Activated T-cell treated with anti-CD3 and anti-CD28 coated beads, Interleukin-2, amount 50 U/mL, for 4 hours (primary cell): ENCODE measurements at regions not wholly inside any gene's neighbourhood (a gene's known extent, or its start where the extent isn't known, plus 50 kb on each side); places are given as distances from the start of the nearest gene placed in this dataset.

Experiments used
- ATAC-seq, 2 donors: fragments of 200-7000 bp; cut with Tn5 transposase; one replicate each; pipeline ENCODE4 v1.10.0; 2021
- DNase-seq: peaks from one replicate; pipeline ENCODE4 v3.0.0-alpha.2; 2020
- H3K27me3 Mint-ChIP-seq: one replicate; pipeline ENCODE4 v1.8.0; 2021; ENCODE audit warnings: low read depth, mixed read lengths
- H3K36me3 Mint-ChIP-seq: one replicate; pipeline ENCODE4 v1.8.0; 2022; ENCODE audit warnings: mixed read lengths; ENCODE audit not compliant: insufficient read depth
- H3K4me1 Mint-ChIP-seq: one replicate; pipeline ENCODE4 v1.8.0; 2021; ENCODE audit warnings: low read depth, mixed read lengths
- H3K4me3 Mint-ChIP-seq: one replicate; pipeline ENCODE4 v1.8.0; 2021; ENCODE audit warnings: mild to moderate bottlenecking, moderate library complexity, mixed read lengths
- H3K9me3 Mint-ChIP-seq: one replicate; pipeline ENCODE4 v1.8.0; 2021; ENCODE audit warnings: mixed read lengths

DNA sequence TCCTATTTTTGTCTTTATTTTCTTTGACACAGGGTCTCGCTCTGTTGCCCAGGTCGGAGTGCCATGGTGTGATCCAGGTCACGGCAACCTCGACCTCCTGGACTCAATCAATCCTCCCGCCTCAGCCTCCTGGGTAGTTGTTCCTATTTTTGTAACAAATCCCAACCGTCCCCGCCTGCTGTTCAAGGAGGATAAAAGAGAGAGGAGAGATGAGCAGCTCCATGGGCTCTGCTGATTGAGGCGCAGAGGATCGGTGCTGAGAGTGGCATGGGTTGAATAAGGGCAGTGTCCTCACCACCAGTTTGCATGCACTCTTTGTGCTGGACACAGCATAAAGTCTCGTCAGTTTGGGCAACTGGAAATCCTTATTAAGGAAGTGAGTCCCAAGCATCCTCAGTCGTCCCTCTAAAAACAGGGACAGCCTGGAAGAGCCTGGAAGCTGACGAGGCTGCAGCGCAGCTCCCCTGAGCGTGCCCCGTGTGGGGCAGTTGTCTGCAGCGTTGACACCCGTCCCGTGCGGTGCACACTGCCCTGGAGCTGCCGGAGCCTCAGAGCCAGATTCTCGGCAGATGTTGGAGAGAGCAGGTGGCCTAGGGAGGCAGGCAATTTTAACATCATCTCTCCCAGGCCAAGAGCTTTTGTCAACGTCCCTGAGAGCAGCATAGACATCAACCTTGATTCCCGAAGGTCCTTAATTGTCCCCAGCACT lies 404.2 kb upstream of the RNF32 start:
- Mint-ChIP-seq H3K9me3 (no peaks in the 10 kb centered on the region), H3K36me3 (no peaks in the 10 kb centered on the region), H3K27me3 (no peaks in the 10 kb centered on the region), H3K4me3 (no peak overlapping the region), H3K4me1 (no peaks in the 10 kb centered on the region)
- DNase-seq (no peak), ATAC-seq (no peak)

DNA sequence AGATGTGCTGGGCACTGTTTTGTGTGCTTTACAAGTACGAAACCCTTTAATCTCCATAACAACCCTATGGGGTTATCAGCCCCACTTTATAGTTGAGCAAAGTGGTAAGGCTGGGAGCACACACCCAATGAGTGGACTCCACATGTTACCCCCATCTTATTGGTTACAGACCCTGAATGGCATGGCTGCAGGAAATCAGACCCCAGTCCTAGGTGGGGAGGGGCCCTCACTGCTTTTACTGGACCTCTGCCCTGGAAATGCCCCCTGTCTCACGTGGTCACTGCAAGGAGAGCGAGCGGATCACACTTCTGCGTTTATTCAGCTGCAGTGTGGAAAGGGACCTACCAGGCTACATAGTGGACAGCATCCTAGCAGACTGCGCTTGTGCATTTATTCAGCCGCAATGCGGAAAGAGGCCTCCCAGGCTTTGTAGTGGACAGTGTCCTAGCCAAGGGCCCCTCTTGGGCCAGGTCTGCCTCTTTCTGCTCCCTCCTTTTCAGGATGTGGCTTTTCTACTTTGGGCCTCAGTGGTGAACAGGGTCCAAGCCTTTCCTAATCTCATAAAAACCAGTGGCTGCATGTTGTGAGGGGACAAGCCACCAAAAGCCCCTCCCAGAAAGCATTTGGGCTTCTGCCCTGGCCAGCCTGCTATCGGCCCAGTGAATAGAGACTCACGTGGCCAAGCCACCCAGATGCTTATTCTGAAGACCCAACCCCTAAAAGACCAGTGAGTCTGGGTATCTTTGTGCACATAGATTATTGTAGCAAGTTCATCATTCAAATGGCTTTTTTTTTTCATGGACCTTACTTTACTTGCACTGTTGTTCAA lies 405.7 kb upstream of the RNF32 start:
- ATAC-seq (no peak), DNase-seq (no peak)
- H3K27me3 Mint-ChIP-seq = no peaks in the 10 kb centered on the region
- no peaks in the 10 kb centered on the region for H3K36me3 Mint-ChIP-seq
- H3K4me1 Mint-ChIP-seq = no peaks in the 10 kb centered on the region
- no peaks in the 10 kb centered on the region for H3K9me3 Mint-ChIP-seq
- no peak overlapping the region for H3K4me3 Mint-ChIP-seq

DNA sequence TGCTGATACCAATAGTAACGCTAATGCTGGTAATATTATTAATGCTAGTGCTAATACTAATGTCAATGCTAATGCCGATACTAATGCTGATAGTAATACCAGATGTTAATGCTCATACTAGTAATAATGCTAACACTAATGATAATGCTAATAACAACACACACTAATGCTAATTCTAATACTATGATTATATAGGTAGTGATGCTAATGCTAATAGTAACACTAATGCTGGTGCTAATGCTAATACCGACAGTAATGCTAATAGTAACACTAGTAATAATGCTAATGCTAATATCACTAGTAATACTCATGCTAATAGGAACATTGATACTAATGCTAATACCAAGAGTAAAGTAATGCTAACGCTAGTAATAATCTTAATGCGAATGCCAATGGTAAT lies 406.4 kb upstream of the RNF32 start:
- H3K27me3 Mint-ChIP-seq = no peaks in the 10 kb centered on the region
- H3K4me3 Mint-ChIP-seq = no peak overlapping the region
- H3K9me3 Mint-ChIP-seq = no peaks in the 10 kb centered on the region
- ATAC-seq (no peak), DNase-seq (no peak)
- no peaks in the 10 kb centered on the region for H3K4me1 Mint-ChIP-seq
- no peaks in the 10 kb centered on the region for H3K36me3 Mint-ChIP-seq

DNA sequence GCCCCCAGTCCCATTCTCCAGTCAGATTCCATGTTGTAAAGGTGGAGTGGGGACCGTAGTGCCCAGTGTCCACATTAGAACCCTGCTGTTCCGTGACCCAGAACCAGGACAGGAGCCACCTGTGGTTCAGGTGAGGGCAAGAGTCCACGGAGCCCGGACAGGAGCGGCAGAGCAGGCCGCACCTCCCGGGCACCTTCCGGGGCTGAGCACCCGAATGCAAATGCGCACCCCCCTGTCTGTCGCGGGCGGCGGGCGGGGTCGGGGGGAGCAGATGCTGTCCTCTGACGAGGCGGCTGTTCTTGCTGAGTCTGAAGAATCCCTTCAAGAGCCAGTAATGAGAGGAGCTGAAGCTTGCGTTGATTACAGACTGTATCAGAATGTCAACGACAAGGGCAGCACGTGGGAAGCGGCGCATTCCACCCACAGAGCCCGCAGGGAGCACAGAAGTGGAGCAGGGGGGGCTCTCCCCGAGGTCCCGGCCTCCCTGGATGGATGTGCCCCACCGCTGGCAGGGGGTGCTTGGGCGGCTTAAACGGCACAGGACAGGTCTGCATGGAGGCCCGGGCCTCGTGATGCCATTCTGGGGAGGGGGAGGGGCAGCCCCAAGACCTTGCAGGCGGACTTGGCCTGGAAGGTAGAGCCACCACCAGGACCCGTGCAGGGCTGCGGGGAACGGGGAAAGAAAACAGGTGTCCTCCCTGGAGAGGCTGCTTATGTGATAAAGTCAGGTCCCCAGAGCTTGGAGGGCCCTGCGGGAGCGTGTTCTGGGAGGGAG lies 407.5 kb upstream of the RNF32 start:
- Mint-ChIP-seq H3K27me3 (no peaks in the 10 kb centered on the region), H3K36me3 (no peaks in the 10 kb centered on the region), H3K9me3 (no peaks in the 10 kb centered on the region), H3K4me1 (no peaks in the 10 kb centered on the region), H3K4me3 (no peak overlapping the region)
- no peak for ATAC-seq
- no peak for DNase-seq

DNA sequence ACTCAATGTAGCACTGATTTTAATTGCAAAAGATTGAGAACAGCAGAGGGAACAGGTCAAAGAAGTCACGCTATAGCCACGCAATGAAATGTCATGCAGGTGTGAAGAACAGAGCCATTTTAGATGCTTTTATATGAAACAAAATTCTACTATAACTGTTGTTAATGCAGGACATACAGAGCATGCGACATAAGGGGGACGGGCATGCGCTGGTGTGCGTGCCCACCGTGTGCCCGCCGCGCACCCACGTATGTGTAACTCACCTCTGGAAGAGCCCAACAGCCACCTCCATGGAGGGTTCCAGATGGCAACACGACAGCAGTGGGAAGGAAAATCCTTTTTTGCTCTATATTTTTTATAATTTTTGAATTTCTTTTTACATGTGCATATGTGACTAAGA lies 410.0 kb upstream of the RNF32 start:
- Mint-ChIP-seq H3K36me3 (no peaks in the 10 kb centered on the region), H3K4me3 (no peak overlapping the region), H3K27me3 (no peaks in the 10 kb centered on the region), H3K4me1 (no peaks in the 10 kb centered on the region), H3K9me3 (no peaks in the 10 kb centered on the region)
- DNase-seq (no peak), ATAC-seq (no peak)

DNA sequence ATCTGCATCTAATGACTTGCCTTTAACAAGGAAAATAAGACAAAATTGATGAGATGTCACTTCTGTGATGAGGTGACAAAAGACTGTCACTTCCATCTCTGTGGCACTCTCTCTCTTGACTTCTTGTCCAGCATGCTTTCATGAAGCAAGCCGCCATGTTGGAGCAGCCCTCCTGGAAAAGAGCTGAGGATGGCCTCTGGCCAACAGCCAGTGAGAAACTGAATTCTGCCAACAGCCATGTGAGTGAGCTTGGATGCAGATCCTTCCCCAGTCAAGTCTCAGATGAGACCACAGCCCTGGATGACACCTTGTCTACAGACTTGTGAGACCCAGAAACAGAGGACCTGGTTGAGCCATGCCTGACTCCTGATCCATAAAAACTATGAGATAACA lies 412.6 kb upstream of the SHH start:
- H3K27me3 Mint-ChIP-seq = no peaks in the 10 kb centered on the region
- H3K4me1 Mint-ChIP-seq = no peaks in the 10 kb centered on the region
- DNase-seq (no peak), ATAC-seq (no peak)
- H3K36me3 Mint-ChIP-seq = no peaks in the 10 kb centered on the region
- H3K9me3 Mint-ChIP-seq = no peaks in the 10 kb centered on the region
- H3K4me3 Mint-ChIP-seq = no peak overlapping the region

DNA sequence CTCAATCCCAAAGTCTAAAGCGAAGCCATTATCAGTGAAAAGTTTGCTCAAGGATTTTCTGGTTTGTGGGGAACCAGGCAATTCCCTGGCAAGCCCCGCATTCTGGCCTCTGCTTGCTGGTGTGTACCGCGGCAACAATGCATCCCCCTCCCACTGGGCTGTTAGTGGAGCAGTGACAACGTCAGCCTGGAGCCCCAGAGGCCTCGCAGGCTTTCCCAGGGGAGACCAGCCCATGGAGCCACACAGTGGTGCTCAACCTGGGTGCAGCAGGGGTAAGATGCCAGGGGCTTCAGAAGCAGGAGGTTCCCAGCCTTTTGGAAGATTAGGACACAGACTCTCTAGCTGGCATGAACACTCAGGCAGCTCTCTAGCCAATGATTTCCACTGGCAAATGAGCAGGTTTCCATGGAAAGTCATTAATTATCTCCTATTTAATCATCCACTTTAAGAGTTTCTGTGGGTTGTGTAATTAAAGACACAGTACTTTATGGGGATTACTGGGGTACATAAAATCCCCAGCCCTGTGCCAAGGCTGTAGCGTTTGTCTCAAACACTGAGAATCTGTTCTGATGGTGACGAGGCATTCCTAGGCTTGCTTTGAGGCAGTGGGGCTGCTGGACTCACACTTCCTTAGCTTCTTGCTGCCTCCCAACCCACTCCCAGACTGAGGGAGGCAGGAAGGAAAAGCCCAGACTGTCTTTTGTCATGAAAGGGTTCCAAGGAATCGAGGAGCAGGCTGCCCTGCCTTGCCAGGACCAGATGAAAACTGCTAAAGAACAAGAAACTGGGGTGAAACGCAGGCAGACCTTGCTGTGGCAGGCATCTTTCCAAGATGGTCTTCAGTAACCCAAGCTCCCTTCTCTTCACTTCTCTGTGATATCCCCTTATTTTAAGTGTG lies 411.9 kb upstream of the SHH start:
- Mint-ChIP-seq H3K4me1 (no peaks in the 10 kb centered on the region), H3K9me3 (no peaks in the 10 kb centered on the region), H3K27me3 (no peaks in the 10 kb centered on the region), H3K4me3 (no peak overlapping the region), H3K36me3 (no peaks in the 10 kb centered on the region)
- DNase-seq (no peak), ATAC-seq (no peak)

DNA sequence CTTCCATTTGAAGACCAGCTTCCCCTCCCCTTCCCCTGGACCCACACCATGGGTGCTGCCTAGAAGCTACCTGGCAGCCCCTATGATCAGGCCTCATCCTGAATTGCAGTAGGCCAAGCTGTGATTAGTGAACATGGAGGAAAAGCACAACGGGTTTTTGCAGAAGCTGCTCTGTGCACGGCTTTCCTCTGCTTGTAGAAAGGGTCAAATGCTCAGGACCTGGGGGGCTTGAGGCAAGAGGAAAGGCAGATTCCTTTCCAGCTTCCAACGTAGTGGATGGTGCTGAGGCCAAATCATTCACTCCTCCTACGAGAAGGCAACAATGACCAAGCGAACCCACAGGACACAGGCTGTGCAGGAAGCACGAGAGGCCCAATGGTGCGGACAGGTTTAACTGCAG lies 410.3 kb upstream of the SHH start:
- Mint-ChIP-seq H3K9me3 (no peaks in the 10 kb centered on the region), H3K4me3 (no peak overlapping the region), H3K27me3 (no peaks in the 10 kb centered on the region), H3K36me3 (no peaks in the 10 kb centered on the region), H3K4me1 (no peaks in the 10 kb centered on the region)
- no peak for DNase-seq
- no peak for ATAC-seq

DNA sequence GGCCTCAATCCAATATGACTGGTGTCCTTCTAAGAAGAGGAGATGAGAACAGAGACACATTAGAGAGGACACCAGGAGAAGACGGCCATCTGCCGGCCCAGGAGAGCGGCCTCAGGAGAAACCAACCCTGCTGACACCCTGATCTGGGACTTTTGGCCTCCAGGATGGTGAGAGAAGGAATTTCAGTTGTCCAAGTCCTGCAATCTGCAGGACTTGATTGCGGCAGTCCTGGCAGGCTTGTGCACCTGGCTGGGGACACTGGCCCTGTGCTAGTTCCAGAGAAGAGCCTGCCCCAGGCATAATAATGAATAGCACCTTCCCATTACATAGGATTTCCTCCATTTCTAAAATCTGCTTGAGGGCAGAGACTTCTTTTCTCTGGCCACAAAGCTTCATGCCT lies 409.9 kb upstream of the SHH start:
- H3K27me3 Mint-ChIP-seq = no peaks in the 10 kb centered on the region
- H3K36me3 Mint-ChIP-seq = no peaks in the 10 kb centered on the region
- no peaks in the 10 kb centered on the region for H3K9me3 Mint-ChIP-seq
- H3K4me3 Mint-ChIP-seq = no peak overlapping the region
- no peak for DNase-seq
- ATAC-seq = no peak
- H3K4me1 Mint-ChIP-seq = no peaks in the 10 kb centered on the region

DNA sequence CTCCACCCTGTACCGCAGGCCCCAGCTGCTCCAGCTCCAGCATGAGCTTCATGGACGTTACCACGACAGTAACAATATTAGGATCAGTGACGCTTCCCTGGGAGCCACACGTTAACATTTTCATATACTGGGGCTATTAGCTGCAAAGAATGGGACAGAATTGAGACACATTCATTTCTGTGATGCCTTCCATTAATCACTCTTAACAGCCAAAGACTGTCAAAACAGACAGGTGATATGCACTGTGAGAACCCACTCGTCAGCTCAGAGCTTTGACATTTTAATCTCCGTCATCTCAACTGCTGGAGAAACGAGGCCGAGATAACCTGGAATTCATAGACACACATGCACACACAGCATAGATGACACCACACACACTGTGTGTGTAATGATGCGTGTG lies 408.4 kb upstream of the SHH start:
- H3K36me3 Mint-ChIP-seq = no peaks in the 10 kb centered on the region
- H3K4me1 Mint-ChIP-seq = no peaks in the 10 kb centered on the region
- DNase-seq (no peak), ATAC-seq (no peak)
- no peaks in the 10 kb centered on the region for H3K27me3 Mint-ChIP-seq
- no peak overlapping the region for H3K4me3 Mint-ChIP-seq
- no peaks in the 10 kb centered on the region for H3K9me3 Mint-ChIP-seq

DNA sequence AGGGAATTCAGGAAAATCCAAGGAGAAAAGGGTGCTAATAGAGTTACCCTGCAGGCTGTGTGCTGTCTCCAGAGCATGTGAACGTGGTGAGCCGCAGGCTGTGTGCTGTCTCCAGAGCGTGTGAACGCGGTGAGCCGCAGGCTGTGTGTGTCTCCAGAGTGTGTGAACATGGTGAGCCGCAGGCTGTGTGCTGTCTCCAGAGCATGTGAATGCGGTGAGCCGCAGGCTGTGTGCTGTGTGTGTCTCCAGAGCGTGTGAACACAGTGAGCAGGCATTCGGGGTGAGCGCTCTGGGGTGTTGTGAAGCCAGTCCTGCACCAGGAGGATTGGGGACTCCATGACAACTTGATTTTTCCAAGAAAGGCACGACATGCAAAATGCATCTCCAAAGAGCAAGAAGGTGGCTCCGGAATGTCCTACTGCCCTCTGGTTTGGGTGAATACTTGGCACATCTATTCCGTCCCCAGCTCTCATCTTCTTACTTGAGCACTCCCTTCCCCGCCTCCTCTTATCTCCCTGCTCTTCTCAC lies 407.9 kb upstream of the SHH start:
- no peaks in the 10 kb centered on the region for H3K36me3 Mint-ChIP-seq
- ATAC-seq (no peak), DNase-seq (no peak)
- H3K9me3 Mint-ChIP-seq = no peaks in the 10 kb centered on the region
- peaks cover 2% of the 10 kb centered on the region for H3K27me3 Mint-ChIP-seq
- no peak overlapping the region for H3K4me3 Mint-ChIP-seq
- no peaks in the 10 kb centered on the region for H3K4me1 Mint-ChIP-seq

DNA sequence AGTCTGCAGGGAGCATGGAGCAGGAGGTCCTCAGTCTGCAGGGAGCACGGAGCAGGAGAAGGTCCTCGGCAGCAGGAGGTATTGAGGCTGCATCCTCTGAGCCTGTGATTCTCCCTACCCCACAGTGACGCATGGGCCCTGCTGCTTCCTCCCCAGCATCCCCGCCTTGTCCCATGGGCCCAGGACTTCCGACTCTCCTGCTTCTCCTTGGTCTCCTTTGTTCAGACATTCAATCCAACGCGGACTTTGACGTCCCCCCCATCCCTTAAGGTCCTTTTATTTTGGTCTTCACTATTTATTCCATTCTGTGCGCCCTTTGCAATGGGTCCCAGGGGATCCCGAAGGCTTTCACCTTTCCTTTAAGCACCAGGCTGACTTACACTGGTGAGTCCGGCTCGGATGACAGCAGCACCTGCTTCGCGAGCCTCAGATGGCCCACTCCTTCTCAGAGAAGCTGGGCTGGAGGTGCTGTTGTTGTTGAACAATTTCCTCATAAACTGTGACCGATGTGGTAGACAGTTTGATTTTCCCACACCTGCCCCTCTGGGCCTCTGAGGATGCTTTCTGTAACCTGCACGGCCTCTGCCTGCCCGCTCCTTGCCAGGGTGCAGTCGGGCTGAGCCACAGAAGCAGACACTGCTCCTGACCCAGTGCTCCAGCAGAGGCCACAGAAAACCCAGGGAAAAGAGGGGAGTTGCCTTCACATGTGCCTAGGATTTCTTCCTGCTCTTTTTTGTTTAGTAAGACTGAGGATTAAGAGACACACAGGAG lies 407.2 kb upstream of the SHH start:
- H3K4me1 Mint-ChIP-seq = no peaks in the 10 kb centered on the region
- no peaks in the 10 kb centered on the region for H3K9me3 Mint-ChIP-seq
- H3K4me3 Mint-ChIP-seq = no peak overlapping the region
- peaks cover 2% of the 10 kb centered on the region for H3K27me3 Mint-ChIP-seq
- no peak for ATAC-seq
- no peak for DNase-seq
- H3K36me3 Mint-ChIP-seq = no peaks in the 10 kb centered on the region

DNA sequence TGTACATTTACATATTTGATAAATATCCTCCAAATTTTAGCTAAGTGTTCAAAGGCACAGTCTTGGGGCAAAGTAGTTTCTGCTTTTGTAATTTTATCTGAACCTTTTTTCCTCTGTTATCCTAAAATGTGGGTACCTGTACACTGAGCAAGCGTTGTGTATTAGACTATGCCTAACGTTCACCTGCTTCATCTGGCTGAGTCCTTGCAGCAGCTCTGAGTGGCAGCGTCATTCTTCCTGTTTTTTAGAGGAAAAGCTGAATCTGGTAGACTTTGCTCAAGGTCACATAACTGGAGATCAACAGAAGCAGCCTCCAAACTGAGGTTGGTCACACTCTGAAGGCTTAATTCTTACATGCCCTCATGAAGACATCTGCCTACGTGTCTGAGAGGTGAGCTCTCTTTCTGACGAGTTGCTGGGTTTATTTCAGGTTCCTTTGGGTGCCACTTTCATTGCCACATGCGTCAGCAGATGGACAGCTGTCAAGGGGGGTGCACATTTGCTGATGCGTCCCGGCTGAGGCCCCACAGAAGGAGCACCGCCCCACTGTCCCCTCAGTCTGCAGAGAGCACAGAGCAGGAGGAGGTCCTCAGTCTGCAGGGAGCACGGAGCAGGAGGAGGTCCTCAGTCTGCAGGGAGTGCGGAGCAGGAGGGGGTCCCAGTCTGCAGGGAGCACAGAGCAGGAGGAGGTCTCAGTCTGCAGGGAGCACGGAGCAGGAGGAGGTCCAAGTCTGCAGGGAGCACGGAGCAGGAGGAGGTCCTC lies 406.5 kb upstream of the SHH start:
- no peak for ATAC-seq
- H3K4me3 Mint-ChIP-seq = no peak overlapping the region
- no peaks in the 10 kb centered on the region for H3K4me1 Mint-ChIP-seq
- no peak for DNase-seq
- H3K27me3 Mint-ChIP-seq = peaks cover 2% of the 10 kb centered on the region
- no peaks in the 10 kb centered on the region for H3K9me3 Mint-ChIP-seq
- H3K36me3 Mint-ChIP-seq = no peaks in the 10 kb centered on the region
